HG02884 (cell line): ENCODE measurements at regions not wholly inside any gene's neighbourhood (a gene's known extent, or its start where the extent isn't known, plus 50 kb on each side); places are given as distances from the start of the nearest gene placed in this dataset.
"Not testable (repeated sequence)": the region's sequence is repeated elsewhere in the genome, so short reads cannot be mapped to it uniquely, and the experiment has no call there.

Experiments
- ATAC-seq: cut with Tn5 transposase; IDR thresholded peaks from one replicate; pipeline ENCODE4 v1.9.1; 2021; ENCODE audit warnings: mild to moderate bottlenecking, moderate library complexity; ENCODE audit not compliant: unreplicated experiment

GRCh38 chr5:116740771-116741170 lies 166.1 kb upstream of the SEMA6A start:
- no peak for ATAC-seq

- ATAC-seq: no peak
Observed at GRCh38 chr5:116739571-116739970, 164.9 kb upstream of the SEMA6A start.

- ATAC-seq: no peak
Observed at GRCh38 chr5:116738615-116739261, 164.1 kb upstream of the SEMA6A start.

GRCh38 chr5:116738239-116738614 lies 163.6 kb upstream of the SEMA6A start:
- ATAC-seq: no peak

GRCh38 chr5:116736671-116737070 lies 162.0 kb upstream of the SEMA6A start:
- ATAC-seq: no peak

GRCh38 chr5:116733991-116734975 lies 159.7 kb upstream of the SEMA6A start:
- ATAC-seq: no peak

- ATAC-seq: no peak
Observed at GRCh38 chr5:116732591-116732990, 158.0 kb upstream of the SEMA6A start.

GRCh38 chr5:116731432-116731831 lies 156.8 kb upstream of the SEMA6A start:
- ATAC-seq: no peak

GRCh38 chr5:116730706-116731105 lies 156.1 kb upstream of the SEMA6A start:
- ATAC-seq: no peak

- ATAC-seq: no peak
Observed at GRCh38 chr5:116730185-116730584, 155.6 kb upstream of the SEMA6A start.

GRCh38 chr5:116727248-116727647 lies 152.6 kb upstream of the SEMA6A start:
- no peak for ATAC-seq

GRCh38 chr5:116726180-116726579 lies 151.6 kb upstream of the SEMA6A start:
- not testable (repeated sequence) for ATAC-seq

- ATAC-seq: no peak
Observed at GRCh38 chr5:116724971-116725370, 150.3 kb upstream of the SEMA6A start.

- ATAC-seq: no peak
Observed at GRCh38 chr5:116722651-116723050, 148.0 kb upstream of the SEMA6A start.

GRCh38 chr5:116719106-116719505 lies 144.5 kb upstream of the SEMA6A start:
- ATAC-seq: no peak

- ATAC-seq: no peak
Observed at GRCh38 chr5:116718317-116718716, 143.7 kb upstream of the SEMA6A start.

- peak; percentile 44 for ATAC-seq
Observed at GRCh38 chr5:116709082-116709481, 134.5 kb upstream of the SEMA6A start.

GRCh38 chr5:116705121-116705519 lies 130.5 kb upstream of the SEMA6A start:
- not testable (repeated sequence) for ATAC-seq

GRCh38 chr5:116703941-116704340 lies 129.3 kb upstream of the SEMA6A start:
- no peak for ATAC-seq

GRCh38 chr5:116703328-116703727 lies 128.7 kb upstream of the SEMA6A start:
- no peak for ATAC-seq

- ATAC-seq: peak; percentile 58
Observed at GRCh38 chr5:116702776-116703175, 128.2 kb upstream of the SEMA6A start.

GRCh38 chr5:116699332-116699731 lies 124.7 kb upstream of the SEMA6A start:
- no peak for ATAC-seq
